ENCODE measurements at regions not wholly inside any gene's neighbourhood (a gene's known extent, or its start where the extent isn't known, plus 50 kb on each side); places are given as distances from the start of the nearest gene placed in this dataset.

DNA sequence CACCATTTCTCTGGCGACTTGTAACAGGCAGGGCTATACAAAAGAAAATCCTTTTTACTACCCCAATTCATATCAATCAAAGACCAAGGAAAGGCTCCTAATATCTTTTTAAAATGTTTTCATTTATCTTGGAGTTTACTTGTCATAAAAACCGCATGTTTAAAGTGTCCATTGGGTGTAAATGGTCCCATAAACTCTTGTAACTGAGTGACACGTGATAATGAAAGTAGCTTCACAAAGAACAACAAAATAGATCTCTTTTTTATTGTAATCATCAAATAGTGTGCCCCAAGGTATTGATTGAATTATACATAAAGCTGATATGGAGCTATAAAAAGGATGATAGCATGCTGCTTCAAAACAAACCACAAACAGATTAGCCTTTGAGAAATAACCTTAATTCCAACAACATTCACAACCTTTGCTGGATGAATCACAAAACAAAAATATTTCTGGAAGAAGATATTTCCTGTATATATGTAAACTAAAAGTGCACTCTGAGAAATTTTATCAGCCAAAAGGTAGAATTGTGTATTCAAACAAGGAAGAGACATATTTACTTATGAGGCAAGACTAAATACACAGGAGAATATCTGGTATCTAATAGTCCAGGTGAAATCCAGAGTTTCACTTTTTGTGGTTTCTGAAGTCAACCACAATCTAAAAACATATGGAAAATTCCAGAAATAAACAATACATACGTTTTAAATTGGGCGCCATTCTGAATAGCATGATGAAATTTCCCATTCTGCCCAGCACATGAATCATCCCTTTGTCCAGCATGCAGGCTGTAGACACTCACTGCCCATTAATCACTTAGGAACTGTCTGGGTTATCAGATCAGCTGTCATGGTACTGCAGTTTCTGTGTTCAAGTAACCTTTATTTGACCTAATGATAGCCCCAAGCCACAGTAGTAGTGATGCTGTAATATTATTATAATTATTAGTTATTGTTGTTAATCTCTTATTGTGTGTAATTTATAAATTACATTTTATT is 237.5 kb downstream of the PIK3C3 start:
- intact Hi-C loops (cut with DNase I): no loop called here
- Histone ChIP-seq H3K9me3 (no peaks in the 10 kb centered on the region), H3K27me3 (no peaks in the 10 kb centered on the region), H3K27ac (replicated peaks in 1 of 4) (no peak overlapping the region), H3K4me1 (no peaks in the 10 kb centered on the region), H3K4me3 (no peak overlapping the region), H3K36me3 (no peaks in the 10 kb centered on the region)
- TF ChIP-seq, protein P1, sequence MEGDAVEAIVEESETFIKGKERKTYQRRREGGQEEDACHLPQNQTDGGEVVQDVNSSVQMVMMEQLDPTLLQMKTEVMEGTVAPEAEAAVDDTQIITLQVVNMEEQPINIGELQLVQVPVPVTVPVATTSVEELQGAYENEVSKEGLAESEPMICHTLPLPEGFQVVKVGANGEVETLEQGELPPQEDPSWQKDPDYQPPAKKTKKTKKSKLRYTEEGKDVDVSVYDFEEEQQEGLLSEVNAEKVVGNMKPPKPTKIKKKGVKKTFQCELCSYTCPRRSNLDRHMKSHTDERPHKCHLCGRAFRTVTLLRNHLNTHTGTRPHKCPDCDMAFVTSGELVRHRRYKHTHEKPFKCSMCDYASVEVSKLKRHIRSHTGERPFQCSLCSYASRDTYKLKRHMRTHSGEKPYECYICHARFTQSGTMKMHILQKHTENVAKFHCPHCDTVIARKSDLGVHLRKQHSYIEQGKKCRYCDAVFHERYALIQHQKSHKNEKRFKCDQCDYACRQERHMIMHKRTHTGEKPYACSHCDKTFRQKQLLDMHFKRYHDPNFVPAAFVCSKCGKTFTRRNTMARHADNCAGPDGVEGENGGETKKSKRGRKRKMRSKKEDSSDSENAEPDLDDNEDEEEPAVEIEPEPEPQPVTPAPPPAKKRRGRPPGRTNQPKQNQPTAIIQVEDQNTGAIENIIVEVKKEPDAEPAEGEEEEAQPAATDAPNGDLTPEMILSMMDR (IDR thresholded peaks at IDR 0.05): no peak
- TF ChIP-seq POLR2A (IDR thresholded peaks at IDR 0.05; ENCODE audit: low read depth): no peak
- no peak for TF ChIP-seq POLR2AphosphoS5 (IDR thresholded peaks at IDR 0.05)
- no peak for TF ChIP-seq EP300 (IDR thresholded peaks at IDR 0.05)
- DNase-seq (ENCODE audit: extremely low spot score): no peak
- 61% methylated on average over 5 of the region's 5 CpGs for WGBS

DNA sequence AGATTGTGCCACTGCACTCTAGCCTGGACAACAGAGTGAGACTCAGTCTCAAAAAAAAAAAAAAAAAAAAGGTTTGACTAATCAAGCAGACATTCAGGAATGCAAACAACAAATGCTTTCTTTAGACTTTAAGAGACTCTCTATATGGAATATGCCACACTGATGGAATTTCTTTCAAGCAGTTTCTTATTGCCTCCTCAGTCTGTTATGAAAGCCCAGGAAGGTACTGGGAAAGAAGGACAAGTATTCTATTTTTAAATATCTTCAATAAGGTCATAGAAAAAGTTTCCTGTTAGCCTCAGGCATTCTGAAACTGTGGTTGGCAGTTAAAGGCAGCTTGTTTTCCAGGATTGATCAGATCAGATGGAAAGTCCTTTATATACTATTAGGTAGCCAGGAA is 241.6 kb downstream of the PIK3C3 start:
- Histone ChIP-seq H3K27ac (replicated peaks in 1 of 4) (no peak overlapping the region), H3K9me3 (no peaks in the 10 kb centered on the region), H3K4me3 (no peak overlapping the region), H3K36me3 (no peaks in the 10 kb centered on the region), H3K4me1 (no peaks in the 10 kb centered on the region), H3K27me3 (no peaks in the 10 kb centered on the region)
- intact Hi-C loops (cut with DNase I): no loop called here
- DNase-seq (ENCODE audit: extremely low spot score): no peak
- TF ChIP-seq EP300 (IDR thresholded peaks at IDR 0.05) (no peak), POLR2AphosphoS5 (IDR thresholded peaks at IDR 0.05) (no peak), POLR2A (IDR thresholded peaks at IDR 0.05; ENCODE audit: low read depth) (no peak)
- TF ChIP-seq, protein P1 (IDR thresholded peaks at IDR 0.05): no peak

DNA sequence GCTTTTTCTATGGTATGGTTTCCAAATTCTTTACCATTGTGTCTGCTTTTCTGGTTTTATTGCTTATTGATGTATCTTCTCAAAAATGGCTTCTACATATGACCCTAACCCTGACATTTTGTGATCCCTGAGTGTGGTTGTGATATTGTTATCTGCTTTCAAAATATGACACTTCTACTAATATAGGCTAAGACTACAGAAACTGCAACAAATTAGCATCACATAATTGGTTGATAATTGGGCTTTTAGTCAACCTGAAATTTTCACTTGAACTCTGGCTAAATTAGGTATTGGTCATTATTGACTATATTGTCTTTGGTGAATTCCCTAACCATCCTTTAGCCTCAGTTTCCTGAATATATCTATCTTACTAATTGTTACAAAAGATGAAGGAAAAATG is 246.1 kb downstream of the PIK3C3 start:
- Histone ChIP-seq H3K4me3 (no peak overlapping the region), H3K27ac (replicated peaks in 1 of 4) (no peak overlapping the region), H3K36me3 (no peaks in the 10 kb centered on the region), H3K4me1 (no peaks in the 10 kb centered on the region), H3K27me3 (no peaks in the 10 kb centered on the region), H3K9me3 (no peaks in the 10 kb centered on the region)
- intact Hi-C loops (cut with DNase I): no loop called here
- TF ChIP-seq, protein P1 (IDR thresholded peaks at IDR 0.05): no peak
- no peak for TF ChIP-seq POLR2AphosphoS5 (IDR thresholded peaks at IDR 0.05)
- TF ChIP-seq EP300 (IDR thresholded peaks at IDR 0.05): no peak
- no peak for TF ChIP-seq POLR2A (IDR thresholded peaks at IDR 0.05; ENCODE audit: low read depth)
- no peak for DNase-seq (ENCODE audit: extremely low spot score)

DNA sequence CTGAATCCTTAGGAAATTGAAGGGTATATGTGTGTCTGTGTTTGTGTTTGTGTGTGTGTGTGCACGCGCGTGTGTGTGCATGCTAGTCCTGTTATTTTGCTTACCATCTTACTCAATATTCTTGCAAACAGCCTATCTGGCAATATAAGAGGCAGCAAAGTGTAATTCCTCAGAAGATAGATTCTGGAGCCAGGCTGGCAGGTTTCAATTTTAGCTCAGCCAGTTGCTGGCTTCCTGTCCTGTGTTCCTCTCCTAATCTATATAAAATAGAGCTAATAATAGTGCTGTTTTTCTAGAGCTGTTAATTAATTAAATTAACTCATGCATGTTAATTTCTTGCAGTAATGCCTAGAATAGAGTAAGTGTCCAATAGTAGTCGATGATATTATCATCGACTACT is 256.2 kb downstream of the PIK3C3 start:
- Histone ChIP-seq H3K4me3 (no peak overlapping the region), H3K27ac (replicated peaks in 1 of 4) (no peak overlapping the region), H3K36me3 (no peaks in the 10 kb centered on the region), H3K27me3 (no peaks in the 10 kb centered on the region), H3K9me3 (peaks cover 0 to 6% (median 0%) of the 10 kb centered on the region in 4 donors), H3K4me1 (peaks cover 0 to 3% (median 0%) of the 10 kb centered on the region in 4 donors)
- WGBS: 82% methylated on average over 5 of the region's 5 CpGs
- DNase-seq (ENCODE audit: extremely low spot score): no peak
- TF ChIP-seq, protein P1 (IDR thresholded peaks at IDR 0.05): no peak
- TF ChIP-seq POLR2AphosphoS5 (IDR thresholded peaks at IDR 0.05): no peak
- no peak for TF ChIP-seq POLR2A (IDR thresholded peaks at IDR 0.05; ENCODE audit: low read depth)
- TF ChIP-seq EP300 (IDR thresholded peaks at IDR 0.05): no peak
- intact Hi-C loops (cut with DNase I): no loop called here
